Trophoblast cell (in vitro differentiated cells and primary cell): ENCODE measurements at regions not wholly inside any gene's neighbourhood (a gene's known extent, or its start where the extent isn't known, plus 50 kb on each side); places are given as distances from the start of the nearest gene placed in this dataset.
A peak's percentile ranks its signal among the peaks of the same experiment; 100 is the strongest.
"Not testable (repeated sequence)": the region's sequence is repeated elsewhere in the genome, so short reads cannot be mapped to it uniquely, and the experiment has no call there.

Experiments used
- DNase-seq, 2 donors: peaks; one replicate each; pipeline ENCODE4 v3.0.0-alpha.2; 2016
- H2AFZ ChIP-seq: 2 replicates; pipeline ENCODE4 v1.6.1; 2013; ENCODE audit warnings: low read length, moderate library complexity, mild to moderate bottlenecking; ENCODE audit not compliant: insufficient read depth, poor library complexity
- H2AK5ac ChIP-seq: 2 replicates; pipeline ENCODE4 v1.6.1; 2013; ENCODE audit warnings: mild to moderate bottlenecking, low read length
- H2BK120ac ChIP-seq: 2 replicates; pipeline ENCODE4 v1.6.1; 2013; ENCODE audit warnings: low read length, mild to moderate bottlenecking, moderate library complexity; ENCODE audit not compliant: insufficient read depth, poor library complexity
- H2BK12ac ChIP-seq: 2 replicates; pipeline ENCODE4 v1.6.1; 2013; ENCODE audit warnings: mild to moderate bottlenecking, low read length, moderate library complexity
- H2BK5ac ChIP-seq: 2 replicates; pipeline ENCODE4 v1.6.1; 2013; ENCODE audit warnings: low read length, low read depth, moderate library complexity, mild to moderate bottlenecking; ENCODE audit not compliant: poor library complexity
- H3K14ac ChIP-seq: 2 replicates; pipeline ENCODE4 v1.6.1; 2013; ENCODE audit warnings: mild to moderate bottlenecking, low read length
- H3K18ac ChIP-seq: 2 replicates; pipeline ENCODE4 v1.6.1; 2013; ENCODE audit warnings: mild to moderate bottlenecking, low read length
- H3K23ac ChIP-seq: 2 replicates; pipeline ENCODE4 v1.6.1; 2013; ENCODE audit warnings: low read length
- H3K27ac ChIP-seq: 2 replicates; pipeline ENCODE4 v1.5.1; 2013; ENCODE audit warnings: low read depth, mild to moderate bottlenecking, inconsistent platforms, low read length, moderate library complexity
- H3K27me3 ChIP-seq: 2 replicates; pipeline ENCODE4 v1.6.1; 2013; ENCODE audit warnings: inconsistent platforms, mild to moderate bottlenecking, low read length, moderate library complexity; ENCODE audit not compliant: insufficient read depth
- H3K36me3 ChIP-seq, 2 experiments: 1 replicate in 1 of 2; 2 replicates in 1 of 2; pipeline ENCODE4 v1.6.1; 2013; ENCODE audit warnings: low read length in 2 of 2, mild to moderate bottlenecking in 2 of 2, moderate library complexity in 1 of 2; ENCODE audit not compliant: insufficient read depth in 2 of 2, control insufficient read depth in 1 of 2
- H3K4ac ChIP-seq: 2 replicates; pipeline ENCODE4 v1.6.1; 2013; ENCODE audit warnings: low read depth, mild to moderate bottlenecking, low read length, moderate library complexity
- H3K4me1 ChIP-seq, 2 experiments: 1 replicate in 1 of 2; 2 replicates in 1 of 2; pipeline ENCODE4 v1.6.1; 2013; ENCODE audit warnings: low read length in 2 of 2, mild to moderate bottlenecking in 2 of 2, moderate library complexity in 1 of 2; ENCODE audit not compliant: insufficient read depth in 2 of 2, control insufficient read depth in 1 of 2
- H3K4me2 ChIP-seq: 2 replicates; pipeline ENCODE4 v1.6.1; 2013; ENCODE audit warnings: inconsistent platforms, mild to moderate bottlenecking, low read length, moderate library complexity
- H3K4me3 ChIP-seq: 2 replicates; pipeline ENCODE4 v1.5.1; 2013; ENCODE audit warnings: mild to moderate bottlenecking, low read depth, low read length, inconsistent platforms
- H3K79me1 ChIP-seq: one replicate; pipeline ENCODE4 v1.6.1; 2013; ENCODE audit warnings: low read length
- H3K79me2 ChIP-seq: 2 replicates; pipeline ENCODE4 v1.6.1; 2013; ENCODE audit warnings: low read length, mild to moderate bottlenecking; ENCODE audit not compliant: control insufficient read depth, insufficient read depth, poor library complexity
- H3K9ac ChIP-seq: 2 replicates; pipeline ENCODE4 v1.6.1; 2013; ENCODE audit warnings: mild to moderate bottlenecking, low read length
- H3K9me3 ChIP-seq: 2 replicates; pipeline ENCODE4 v1.6.1; 2013; ENCODE audit warnings: low read depth, mild to moderate bottlenecking, control low read depth, inconsistent platforms, low read length; ENCODE audit not compliant: insufficient read depth
- H4K12ac ChIP-seq: 2 replicates; pipeline ENCODE4 v1.6.1; 2013; ENCODE audit warnings: low read depth, mild to moderate bottlenecking, low read length, moderate library complexity
- H4K8ac ChIP-seq: 2 replicates; pipeline ENCODE4 v1.6.1; 2013; ENCODE audit warnings: low read depth, mild to moderate bottlenecking, low read length, moderate library complexity
- H4K91ac ChIP-seq: one replicate; pipeline ENCODE4 v1.6.1; 2013; ENCODE audit warnings: low read depth, mild to moderate bottlenecking, low read length, moderate library complexity
- WGBS: extraction: QIAGEN DNeasy Blood & Tissue Kit; methylation state at CpG from one replicate; pipeline ENCODE4 v1.1.7; 2013; ENCODE audit warnings: missing lambda C conversion rate; ENCODE audit not compliant: insufficient read length, insufficient coverage; ENCODE audit errors: extremely low coverage; 5-methylcytosine and 5-hydroxymethylcytosine counted together

- no peak for DNase-seq
- no peak overlapping the region for H3K4me3 ChIP-seq
- no peak overlapping the region for H3K23ac ChIP-seq
- H3K79me1 ChIP-seq: no peaks in the 10 kb centered on the region
- no peak overlapping the region for H3K9ac ChIP-seq
- H3K9me3 ChIP-seq: no peaks in the 10 kb centered on the region
- no peak overlapping the region for H2AK5ac ChIP-seq
- H3K14ac ChIP-seq: no peak overlapping the region
- no peaks in the 10 kb centered on the region for H3K36me3 ChIP-seq
- no peak overlapping the region for H4K91ac ChIP-seq
- H4K12ac ChIP-seq: no peak overlapping the region
- no peaks in the 10 kb centered on the region for H3K4me1 ChIP-seq
- no peak overlapping the region for H2BK12ac ChIP-seq
- H3K27me3 ChIP-seq: no peaks in the 10 kb centered on the region
- WGBS: no CpG with 5 or more reads among the region's 3 CpGs
- H2AFZ ChIP-seq: no peak overlapping the region
- no peaks in the 10 kb centered on the region for H3K79me2 ChIP-seq
- no peak overlapping the region for H3K27ac ChIP-seq
- H2BK120ac ChIP-seq: no peak overlapping the region
- H3K18ac ChIP-seq: no peak overlapping the region
- no peak overlapping the region for H3K4me2 ChIP-seq
- H4K8ac ChIP-seq: no peak overlapping the region
- H3K4ac ChIP-seq: no peak overlapping the region
- no peak overlapping the region for H2BK5ac ChIP-seq
Measured at GRCh38 chrX:139388254-139388653, 142.3 kb upstream of the F9 start.

- Histone ChIP-seq H2BK120ac (no peak overlapping the region), H3K4me1 (no peaks in the 10 kb centered on the region), H3K9ac (no peak overlapping the region), H3K9me3 (no peaks in the 10 kb centered on the region), H3K27me3 (no peaks in the 10 kb centered on the region), H3K36me3 (no peaks in the 10 kb centered on the region), H2AK5ac (no peak overlapping the region), H3K79me1 (no peaks in the 10 kb centered on the region), H3K23ac (no peak overlapping the region), H2BK12ac (no peak overlapping the region), H3K14ac (no peak overlapping the region), H3K4me3 (no peak overlapping the region), H3K79me2 (no peaks in the 10 kb centered on the region), H3K18ac (no peak overlapping the region), H4K8ac (no peak overlapping the region), H4K12ac (peak overlapping the region; percentile 28), H3K4me2 (no peak overlapping the region), H2BK5ac (no peak overlapping the region), H3K27ac (no peak overlapping the region), H3K4ac (no peak overlapping the region), H4K91ac (no peak overlapping the region), H2AFZ (no peak overlapping the region)
- no peak for DNase-seq
- no CpG with 5 or more reads among the region's 14 CpGs for WGBS
Measured at GRCh38 chrX:139382529-139382928, 148.0 kb upstream of the F9 start.

GRCh38 chrX:139376547-139376946, 154.0 kb upstream of the F9 start:
- not testable (repeated sequence) for H2BK5ac ChIP-seq, H4K8ac ChIP-seq, H3K23ac ChIP-seq, DNase-seq, H3K9ac ChIP-seq, H3K27me3 ChIP-seq, H3K9me3 ChIP-seq, H3K4me3 ChIP-seq, H3K79me1 ChIP-seq, H3K36me3 ChIP-seq, H4K91ac ChIP-seq, H2AK5ac ChIP-seq, H3K4ac ChIP-seq, H4K12ac ChIP-seq, H3K14ac ChIP-seq, H3K4me2 ChIP-seq, H3K79me2 ChIP-seq, H2AFZ ChIP-seq, H2BK12ac ChIP-seq, H3K18ac ChIP-seq, H3K4me1 ChIP-seq, H3K27ac ChIP-seq, H2BK120ac ChIP-seq
- no CpG with 5 or more reads among the region's 3 CpGs for WGBS

GRCh38 chrX:139360356-139360755, 170.2 kb upstream of the F9 start:
- Histone ChIP-seq H3K23ac (no peak overlapping the region), H3K4me3 (no peak overlapping the region), H2BK5ac (no peak overlapping the region), H3K36me3 (no peaks in the 10 kb centered on the region), H3K9ac (no peak overlapping the region), H3K14ac (no peak overlapping the region), H2BK12ac (no peak overlapping the region), H3K27ac (no peak overlapping the region), H3K4ac (no peak overlapping the region), H3K79me1 (no peaks in the 10 kb centered on the region), H3K9me3 (no peaks in the 10 kb centered on the region), H3K27me3 (no peaks in the 10 kb centered on the region), H2AFZ (no peak overlapping the region), H3K79me2 (no peaks in the 10 kb centered on the region), H4K8ac (no peak overlapping the region), H2AK5ac (no peak overlapping the region), H3K4me1 (no peaks in the 10 kb centered on the region), H4K91ac (no peak overlapping the region), H4K12ac (no peak overlapping the region), H2BK120ac (no peak overlapping the region), H3K4me2 (no peak overlapping the region), H3K18ac (no peak overlapping the region)
- no peak for DNase-seq

- DNase-seq, H2BK5ac ChIP-seq, H3K9me3 ChIP-seq, H3K18ac ChIP-seq, H4K91ac ChIP-seq, H2AK5ac ChIP-seq, H3K79me1 ChIP-seq, H4K8ac ChIP-seq, H4K12ac ChIP-seq, H3K14ac ChIP-seq, H2BK120ac ChIP-seq, H3K27ac ChIP-seq, H3K79me2 ChIP-seq, H3K9ac ChIP-seq, H3K4ac ChIP-seq, H3K4me3 ChIP-seq, H3K36me3 ChIP-seq, H2BK12ac ChIP-seq, H3K23ac ChIP-seq, H2AFZ ChIP-seq, H3K27me3 ChIP-seq, H3K4me2 ChIP-seq, H3K4me1 ChIP-seq: not testable (repeated sequence)
- no CpG with 5 or more reads among the region's 4 CpGs for WGBS
Measured at GRCh38 chrX:139342594-139342991, 187.9 kb upstream of the F9 start.
